B cell (primary cell): ENCODE measurements at regions not wholly inside any gene's neighbourhood (a gene's known extent, or its start where the extent isn't known, plus 50 kb on each side); places are given as distances from the start of the nearest gene placed in this dataset.

ENCODE experiments used
- CTCF ChIP-seq: fragments of 200-600 bp; IDR thresholded peaks from one replicate; pipeline ENCODE4 v1.8.0; 2022; ENCODE audit warnings: antibody characterized with exemption, mild to moderate bottlenecking
- EZH2 ChIP-seq: IDR thresholded peaks from 2 replicates; pipeline ENCODE4 v1.6.1; 2012; ENCODE audit warnings: borderline replicate concordance, low read depth, mild to moderate bottlenecking, moderate library complexity, low read length; ENCODE audit not compliant: insufficient read depth, poor library complexity, severe bottlenecking

- no peak for TF ChIP-seq CTCF
- TF ChIP-seq EZH2, result no peak
Observed at GRCh38 chr1:80931178-80931577, 869.6 kb upstream of the ADGRL2 start.
